IMR-90 (cell line): ENCODE measurements at regions not wholly inside any gene's neighbourhood (a gene's known extent, or its start where the extent isn't known, plus 50 kb on each side); places are given as distances from the start of the nearest gene placed in this dataset.

Experiments
- ATAC-seq: fragments of 200-7000 bp; cut with Tn5 transposase; 2 replicates; pipeline ENCODE4 v1.9.1; 2020; ENCODE audit warnings: low read depth, mild to moderate bottlenecking, moderate library complexity
- BruUV-seq: library from RNA; stranded (reverse); fragments of 400-500 nt; replicated peaks from 2 replicates; lab custom pipeline; 2021; lab: Mats Ljungman, UMichigan
- CTCF ChIA-PET: fragments of 300-600 bp; formaldehyde crosslinking; extraction: SDS; loops from one replicate; lab custom pipeline; 2021; ENCODE audit warnings: antibody characterized with exemption; lab: Yijun Ruan, JAX
- POLR2A ChIA-PET: fragments of 300-600 bp; sonication (Branson Sonifier 250); formaldehyde crosslinking; loops from one replicate; lab custom pipeline; 2022; ENCODE audit warnings: antibody characterized with exemption; ENCODE audit not compliant: unreplicated experiment; lab: Charles Lee
- DNase-seq: peaks from one replicate; pipeline ENCODE4 v3.0.0; 2013
- H2AFZ ChIP-seq: replicated peaks from 2 replicates; pipeline ENCODE3; 2013; ENCODE audit warnings: low read length, mild to moderate bottlenecking; ENCODE audit not compliant: poor library complexity
- H2AK5ac ChIP-seq: 2 replicates; pipeline ENCODE4 v1.6.1; 2013; ENCODE audit warnings: low read depth, low read length, inconsistent platforms
- H2AK9ac ChIP-seq: replicated peaks from 2 replicates; pipeline ENCODE3; 2013; ENCODE audit warnings: mild to moderate bottlenecking, low read depth, low read length, moderate library complexity; ENCODE audit not compliant: poor library complexity
- H2BK120ac ChIP-seq: 2 replicates; pipeline ENCODE4 v1.6.1; 2013; ENCODE audit warnings: low read depth, low read length, inconsistent platforms
- H2BK15ac ChIP-seq: 3 replicates; pipeline ENCODE4 v1.6.1; 2013; ENCODE audit warnings: low read depth, low read length, inconsistent platforms
- H2BK20ac ChIP-seq: 2 replicates; pipeline ENCODE4 v1.6.1; 2013; ENCODE audit warnings: low read depth, mild to moderate bottlenecking, inconsistent platforms, low read length, moderate library complexity
- H2BK5ac ChIP-seq: 2 replicates; pipeline ENCODE4 v1.6.1; 2013; ENCODE audit warnings: mild to moderate bottlenecking, low read depth, low read length, inconsistent platforms; ENCODE audit not compliant: poor library complexity, severe bottlenecking
- H3K14ac ChIP-seq: replicated peaks from 2 replicates; pipeline ENCODE4 v1.6.1; 2013; ENCODE audit warnings: low read depth, low read length, inconsistent platforms
- H3K18ac ChIP-seq: 2 replicates; pipeline ENCODE4 v1.6.1; 2013; ENCODE audit warnings: low read depth, low read length, control low read depth
- H3K23ac ChIP-seq: 2 replicates; pipeline ENCODE4 v1.6.1; 2013; ENCODE audit warnings: low read depth, low read length, inconsistent platforms
- H3K27ac ChIP-seq: 2 replicates; pipeline ENCODE4 v1.5.1; 2013; ENCODE audit warnings: mild to moderate bottlenecking, control low read depth, low read length; ENCODE audit not compliant: insufficient read depth
- H3K27me3 ChIP-seq: 2 replicates; pipeline ENCODE4 v1.6.1; 2013; ENCODE audit warnings: low read length; ENCODE audit not compliant: control insufficient read depth, insufficient read depth
- H3K36me3 ChIP-seq: 2 replicates; pipeline ENCODE4 v1.6.1; 2013; ENCODE audit warnings: low read length, mixed read lengths; ENCODE audit not compliant: control insufficient read depth, insufficient read depth
- H3K4ac ChIP-seq: 2 replicates; pipeline ENCODE4 v1.6.1; 2013; ENCODE audit warnings: low read depth, low read length, inconsistent platforms
- H3K4me1 ChIP-seq: 2 replicates; pipeline ENCODE4 v1.6.1; 2013; ENCODE audit warnings: low read length, mixed read lengths; ENCODE audit not compliant: control insufficient read depth, insufficient read depth
- H3K4me2 ChIP-seq: 2 replicates; pipeline ENCODE4 v1.6.1; 2013; ENCODE audit warnings: low read depth, mild to moderate bottlenecking, control low read depth, low read length, moderate library complexity
- H3K4me3 ChIP-seq: 2 replicates; pipeline ENCODE4 v1.5.1; 2013; ENCODE audit warnings: low read depth, mild to moderate bottlenecking, control low read depth, low read length, moderate library complexity; ENCODE audit not compliant: insufficient read depth
- H3K56ac ChIP-seq: 2 replicates; pipeline ENCODE4 v1.6.1; 2013; ENCODE audit warnings: low read length, inconsistent platforms; ENCODE audit not compliant: insufficient read depth; ENCODE audit errors: extremely low read depth
- H3K79me1 ChIP-seq, 2 experiments: 2 replicates each; pipeline ENCODE4 v1.6.1; 2013; ENCODE audit warnings: low read length in 2 of 2, inconsistent platforms in 1 of 2, low read depth in 1 of 2
- H3K9ac ChIP-seq: 2 replicates; pipeline ENCODE4 v1.6.1; 2013; ENCODE audit warnings: low read depth, low read length, control low read depth
- H3K9me1 ChIP-seq: 2 replicates; pipeline ENCODE4 v1.6.1; 2013; ENCODE audit warnings: low read length, inconsistent platforms; ENCODE audit not compliant: insufficient read depth
- H3K9me3 ChIP-seq: 2 replicates; pipeline ENCODE4 v1.6.1; 2013; ENCODE audit warnings: low read length; ENCODE audit not compliant: control insufficient read depth, insufficient read depth
- H4K20me1 ChIP-seq: 2 replicates; pipeline ENCODE4 v1.6.1; 2013; ENCODE audit warnings: low read length, inconsistent platforms; ENCODE audit not compliant: insufficient read depth
- H4K5ac ChIP-seq: 2 replicates; pipeline ENCODE4 v1.6.1; 2013; ENCODE audit warnings: mild to moderate bottlenecking, low read depth, low read length, control low read depth
- H4K8ac ChIP-seq, 2 experiments: 2 replicates each; pipeline ENCODE4 v1.6.1; 2013; ENCODE audit warnings: low read depth in 2 of 2, low read length in 2 of 2, control low read depth in 1 of 2, inconsistent platforms in 1 of 2
- H4K91ac ChIP-seq: 2 replicates; pipeline ENCODE4 v1.6.1; 2013; ENCODE audit warnings: low read depth, low read length, inconsistent platforms; ENCODE audit not compliant: insufficient read depth
- BHLHE40 ChIP-seq: fragments of 150-350 bp; IDR thresholded peaks from 2 replicates; pipeline ENCODE4 v1.6.1; 2016; ENCODE audit warnings: mild to moderate bottlenecking, low read depth, low read length
- CEBPB ChIP-seq: IDR thresholded peaks from 2 replicates; pipeline ENCODE4 v1.6.1; 2012; ENCODE audit warnings: low read depth, low read length, improper control_type of control experiment
- CHD1 ChIP-seq: IDR thresholded peaks from 2 replicates; pipeline ENCODE4 v1.6.1; 2012; ENCODE audit warnings: low read depth, low read length, improper control_type of control experiment
- FOS ChIP-seq: fragments of 150-350 bp; IDR thresholded peaks from 2 replicates; pipeline ENCODE4 v1.6.1; 2016; ENCODE audit warnings: low read depth, low read length
- MAFK ChIP-seq: IDR thresholded peaks from 2 replicates; pipeline ENCODE4 v1.6.1; 2012; ENCODE audit warnings: low read depth, low read length, improper control_type of control experiment
- RCOR1 ChIP-seq: IDR thresholded peaks from 2 replicates; pipeline ENCODE4 v1.6.1; 2012; ENCODE audit warnings: mild to moderate bottlenecking, low read length, improper control_type of control experiment; ENCODE audit not compliant: insufficient replicate concordance
- WGBS, 2 experiments: methylation state at CpG; one replicate each; pipeline versions ENCODE4 v1.1.5 to v1.1.7; 2013; ENCODE audit warnings: missing lambda C conversion rate in 2 of 2; ENCODE audit not compliant: insufficient read length in 1 of 2; ENCODE audit errors: extremely low coverage in 2 of 2; 5-methylcytosine and 5-hydroxymethylcytosine counted together
- dilution Hi-C: fragments of 300-500 bp; cut with HindIII; formaldehyde crosslinking; loops from one replicate; pipeline ENCODE4 v1.14.3; 2018; ENCODE audit warnings: low sequenced_read_pairs; ENCODE audit not compliant: unreplicated experiment
- in situ Hi-C: fragments of 300-500 bp; cut with MboI; formaldehyde crosslinking; loops from 3 replicates; pipeline ENCODE4 v1.14.3; 2019; ENCODE audit warnings: low sequenced_read_pairs, inconsistent platforms, mixed read lengths
- intact Hi-C: fragments of 100-400 bp; cut with micrococcal nuclease; formaldehyde crosslinking; loops from 2 replicates; pipeline ENCODE4 v1.10.0; 2022
- TF ChIP-seq, protein P1 (sequence below): fragments of 150-350 bp; IDR thresholded peaks from 2 replicates; pipeline ENCODE4 v1.6.1; 2017; ENCODE audit warnings: mild to moderate bottlenecking, antibody characterized with exemption, low read length, low read depth
- TF ChIP-seq, protein P2 (sequence below): conservative IDR thresholded peaks from 2 replicates; pipeline ENCODE4 v1.5.1; 2012; ENCODE audit warnings: mild to moderate bottlenecking, low read depth, low read length, improper control_type of control experiment

DNA sequence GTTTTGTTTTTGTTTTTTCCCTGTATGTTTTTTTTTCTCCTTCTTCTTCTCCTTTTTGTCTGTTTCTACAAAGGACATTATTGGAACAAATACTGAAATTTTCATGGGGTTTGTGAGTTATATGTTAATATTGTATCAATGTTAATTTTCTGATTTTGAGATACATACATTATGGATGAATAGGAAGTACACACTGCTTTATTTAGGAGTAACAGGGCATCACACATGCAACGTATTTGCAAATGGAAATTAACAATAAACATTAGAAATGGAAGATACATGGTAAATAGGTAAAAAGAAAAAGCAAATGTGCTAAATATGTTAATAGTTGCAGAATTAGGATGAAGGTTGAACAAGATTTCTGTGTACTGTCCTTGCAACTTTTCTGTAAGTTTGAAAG, 477.2 kb upstream of the INTU start:
- H2BK15ac ChIP-seq = no peak overlapping the region
- H3K4me2 ChIP-seq = no peak overlapping the region
- no peaks in the 10 kb centered on the region; the same call in 1 of the 2 replicates for H3K9me3 ChIP-seq
- no peak overlapping the region for H3K23ac ChIP-seq
- no peak overlapping the region for H3K18ac ChIP-seq
- no TSS peak for BruUV-seq
- no peak overlapping the region for H2AK5ac ChIP-seq
- H2AFZ ChIP-seq = no peak overlapping the region
- no peak overlapping the region for H3K4me3 ChIP-seq
- no peak overlapping the region for H4K8ac ChIP-seq
- H2AK9ac ChIP-seq = no peak overlapping the region
- H2BK20ac ChIP-seq = no peak overlapping the region
- no peak overlapping the region for H3K56ac ChIP-seq
- no peak overlapping the region for H3K9ac ChIP-seq
- H3K14ac ChIP-seq = no peak overlapping the region
- no peaks in the 10 kb centered on the region for H3K79me1 ChIP-seq
- H3K27ac ChIP-seq = no peak overlapping the region
- no peaks in the 10 kb centered on the region for H3K4me1 ChIP-seq
- no CpG with 5 or more reads among the region's 1 CpG for WGBS, 2 experiments
- H4K20me1 ChIP-seq = no peaks in the 10 kb centered on the region
- no peak overlapping the region for H4K5ac ChIP-seq
- no peak overlapping the region for H2BK120ac ChIP-seq
- ATAC-seq (no peak), DNase-seq (no peak)
- dilution Hi-C loops (no loop called here), in situ Hi-C loops (no loop called here), intact Hi-C loops (no loop called here)
- H3K9me1 ChIP-seq = no peaks in the 10 kb centered on the region
- H3K36me3 ChIP-seq = no peaks in the 10 kb centered on the region
- ChIA-PET POLR2A (no interaction called here), CTCF (no interaction called here)
- no peaks in the 10 kb centered on the region for H3K27me3 ChIP-seq
- H4K91ac ChIP-seq = no peak overlapping the region
- no peak overlapping the region for H2BK5ac ChIP-seq
- TF ChIP-seq CHD1 = no peak
- no peak for TF ChIP-seq CEBPB
- TF ChIP-seq RCOR1 = no peak
- TF ChIP-seq MAFK = no peak
- no peak for TF ChIP-seq BHLHE40
- no peak for TF ChIP-seq FOS
- TF ChIP-seq, protein P1, sequence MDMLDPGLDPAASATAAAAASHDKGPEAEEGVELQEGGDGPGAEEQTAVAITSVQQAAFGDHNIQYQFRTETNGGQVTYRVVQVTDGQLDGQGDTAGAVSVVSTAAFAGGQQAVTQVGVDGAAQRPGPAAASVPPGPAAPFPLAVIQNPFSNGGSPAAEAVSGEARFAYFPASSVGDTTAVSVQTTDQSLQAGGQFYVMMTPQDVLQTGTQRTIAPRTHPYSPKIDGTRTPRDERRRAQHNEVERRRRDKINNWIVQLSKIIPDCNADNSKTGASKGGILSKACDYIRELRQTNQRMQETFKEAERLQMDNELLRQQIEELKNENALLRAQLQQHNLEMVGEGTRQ = no peak
- TF ChIP-seq, protein P2, sequence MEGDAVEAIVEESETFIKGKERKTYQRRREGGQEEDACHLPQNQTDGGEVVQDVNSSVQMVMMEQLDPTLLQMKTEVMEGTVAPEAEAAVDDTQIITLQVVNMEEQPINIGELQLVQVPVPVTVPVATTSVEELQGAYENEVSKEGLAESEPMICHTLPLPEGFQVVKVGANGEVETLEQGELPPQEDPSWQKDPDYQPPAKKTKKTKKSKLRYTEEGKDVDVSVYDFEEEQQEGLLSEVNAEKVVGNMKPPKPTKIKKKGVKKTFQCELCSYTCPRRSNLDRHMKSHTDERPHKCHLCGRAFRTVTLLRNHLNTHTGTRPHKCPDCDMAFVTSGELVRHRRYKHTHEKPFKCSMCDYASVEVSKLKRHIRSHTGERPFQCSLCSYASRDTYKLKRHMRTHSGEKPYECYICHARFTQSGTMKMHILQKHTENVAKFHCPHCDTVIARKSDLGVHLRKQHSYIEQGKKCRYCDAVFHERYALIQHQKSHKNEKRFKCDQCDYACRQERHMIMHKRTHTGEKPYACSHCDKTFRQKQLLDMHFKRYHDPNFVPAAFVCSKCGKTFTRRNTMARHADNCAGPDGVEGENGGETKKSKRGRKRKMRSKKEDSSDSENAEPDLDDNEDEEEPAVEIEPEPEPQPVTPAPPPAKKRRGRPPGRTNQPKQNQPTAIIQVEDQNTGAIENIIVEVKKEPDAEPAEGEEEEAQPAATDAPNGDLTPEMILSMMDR = no peak
- no peak overlapping the region for H3K4ac ChIP-seq
